CD4-positive, alpha-beta T cell treated with Interleukin-6 for 4 hours (primary cell): ENCODE measurements at regions not wholly inside any gene's neighbourhood (a gene's known extent, or its start where the extent isn't known, plus 50 kb on each side); places are given as distances from the start of the nearest gene placed in this dataset.

ENCODE experiments used
- DNase-seq: peaks from one replicate; pipeline ENCODE4 v3.0.0-alpha.2; 2020; ENCODE audit warnings: mixed read lengths

DNA sequence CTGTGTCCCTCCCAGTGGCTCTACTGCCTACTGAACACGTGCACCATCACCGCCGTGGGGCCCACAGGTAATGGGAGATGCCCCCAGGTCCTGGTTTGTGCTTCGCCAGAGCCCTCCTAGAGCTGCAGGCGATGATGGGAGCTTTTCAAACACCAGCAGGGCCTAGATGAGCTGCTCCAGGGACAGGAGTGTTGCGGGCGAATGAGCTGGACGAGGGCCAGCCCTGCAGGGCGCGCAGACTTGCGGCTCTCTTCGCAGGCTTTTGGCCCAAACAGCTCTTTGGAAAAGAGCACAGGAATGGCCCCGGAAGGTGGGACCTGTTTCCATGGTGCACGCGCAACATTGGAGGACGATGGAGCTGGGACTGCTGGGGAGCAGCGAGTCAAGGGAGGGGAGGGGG, 409.3 kb upstream of the SULF2 start:
- DNase-seq: no peak

DNA sequence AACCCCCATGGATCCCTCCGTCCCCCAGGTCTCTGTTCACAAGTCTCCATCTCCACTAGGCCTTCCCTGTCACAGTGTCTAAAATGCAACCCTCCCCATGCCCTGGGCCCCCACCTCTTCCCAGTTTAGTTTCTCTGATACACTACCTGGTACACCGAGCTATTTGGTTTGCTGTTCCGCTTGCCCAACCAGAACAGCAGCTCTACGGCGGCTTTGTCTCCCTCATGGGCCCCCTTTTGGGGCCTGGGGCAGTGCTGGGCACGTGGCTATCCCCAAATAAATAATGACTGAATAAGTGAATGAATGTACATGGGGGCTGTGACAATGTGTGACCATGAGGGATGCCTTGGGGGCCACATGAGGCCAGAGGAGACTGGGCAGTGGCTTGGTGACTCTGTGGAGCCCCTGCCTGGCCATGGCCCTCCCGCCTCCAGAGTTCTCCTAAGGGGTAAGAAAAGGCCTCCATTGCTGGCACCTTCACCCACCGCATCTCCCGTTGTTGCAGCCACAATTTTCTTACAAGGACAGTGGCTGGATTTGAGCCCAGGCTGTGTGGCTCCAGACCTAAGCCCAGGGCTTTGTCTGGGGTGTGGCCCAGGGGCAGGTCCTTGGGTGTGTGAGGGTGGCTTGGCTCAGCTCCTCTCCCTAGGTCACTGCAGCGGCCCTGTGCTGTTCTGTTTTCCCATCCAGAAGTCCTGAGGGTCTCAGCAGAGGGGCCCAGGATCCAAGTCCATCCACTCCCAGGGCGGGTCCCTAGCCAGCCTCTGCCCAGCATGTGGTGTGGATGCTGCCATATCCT, 408.5 kb upstream of the SULF2 start:
- DNase-seq: no peak

GRCh38 chr20:48192109-48192508, 406.8 kb upstream of the SULF2 start:
- no peak for DNase-seq

DNA sequence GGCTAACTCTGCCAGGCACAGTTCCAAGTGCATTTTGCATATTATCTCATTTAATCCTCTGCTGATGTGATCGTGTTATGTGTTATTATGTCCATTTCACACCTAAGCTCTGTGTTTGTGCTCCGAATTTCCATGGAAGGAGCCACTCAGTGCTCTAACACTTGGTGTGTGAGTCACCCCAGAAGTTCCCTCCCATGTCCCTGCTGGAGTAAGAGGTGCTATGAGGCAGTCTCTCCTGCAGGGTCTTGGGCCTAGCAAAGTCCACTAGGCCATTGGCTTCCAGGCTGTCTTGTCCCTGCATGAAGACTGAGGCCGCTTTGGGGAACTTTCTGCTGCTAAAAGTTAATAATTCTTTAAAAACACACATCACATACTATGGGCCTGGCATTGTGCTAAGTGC, 405.9 kb upstream of the SULF2 start:
- DNase-seq: no peak

GRCh38 chr20:48190757-48191156, 405.5 kb upstream of the SULF2 start:
- DNase-seq: no peak

DNA sequence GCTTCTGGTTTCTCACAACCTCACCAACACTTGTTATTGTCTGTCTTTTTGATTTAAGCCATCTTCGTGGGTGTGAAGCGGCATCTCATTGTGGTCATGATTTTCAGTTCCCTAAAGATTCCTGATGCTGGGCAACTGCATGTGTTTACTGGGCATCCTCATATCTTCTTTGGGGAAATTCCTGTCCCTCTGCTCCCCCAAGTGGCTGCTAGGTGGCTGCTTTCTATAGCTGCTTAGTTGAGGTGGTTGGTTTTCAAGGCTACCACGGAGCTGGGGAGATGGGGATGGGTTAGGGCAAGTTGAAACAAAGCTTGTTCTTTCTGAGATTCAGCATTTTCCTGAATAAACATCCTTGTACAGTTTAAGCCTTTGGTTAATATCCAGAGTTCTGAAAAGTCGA, 403.9 kb upstream of the SULF2 start:
- DNase-seq: no peak

GRCh38 chr20:48187851-48188250, 402.6 kb upstream of the SULF2 start:
- no peak for DNase-seq

DNA sequence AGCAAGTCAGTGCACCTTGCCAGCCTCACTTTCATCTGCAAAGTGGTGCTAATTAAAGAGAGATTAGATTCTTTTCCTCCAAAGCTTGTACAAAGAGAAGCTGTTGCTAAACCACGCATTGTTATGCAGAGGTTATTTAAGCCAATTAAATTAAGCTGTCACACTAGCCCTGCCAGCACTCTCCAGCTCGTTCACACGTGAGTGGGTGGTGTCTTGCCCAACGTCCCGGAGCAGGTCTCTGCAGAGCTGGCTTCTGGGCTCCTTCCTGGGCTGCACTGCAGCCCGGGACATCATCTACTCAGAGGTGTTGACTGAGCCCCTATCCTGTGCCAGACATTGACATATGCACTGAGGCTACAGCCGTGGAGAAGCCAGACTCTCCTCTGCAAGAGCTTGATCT, 401.6 kb upstream of the SULF2 start:
- DNase-seq: no peak

DNA sequence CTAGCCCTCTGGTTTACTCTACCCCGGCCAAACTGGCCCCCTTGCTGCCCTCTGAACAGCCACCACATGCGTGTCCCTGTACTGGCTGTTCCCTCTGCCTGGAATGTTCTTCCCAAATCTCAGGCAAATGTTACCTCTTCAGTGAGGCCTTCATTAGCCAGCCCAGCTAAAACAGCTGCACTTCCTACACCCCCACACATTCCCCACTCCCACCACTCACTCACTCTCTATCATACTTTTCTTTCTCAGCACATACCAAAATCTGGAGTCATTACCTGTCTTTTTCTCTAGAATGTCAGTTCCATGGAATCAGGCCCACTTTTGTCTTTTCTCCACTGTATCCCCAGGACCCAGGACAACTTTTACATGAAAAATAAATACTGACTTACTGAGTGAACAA, 401.2 kb upstream of the SULF2 start:
- DNase-seq: no peak

DNA sequence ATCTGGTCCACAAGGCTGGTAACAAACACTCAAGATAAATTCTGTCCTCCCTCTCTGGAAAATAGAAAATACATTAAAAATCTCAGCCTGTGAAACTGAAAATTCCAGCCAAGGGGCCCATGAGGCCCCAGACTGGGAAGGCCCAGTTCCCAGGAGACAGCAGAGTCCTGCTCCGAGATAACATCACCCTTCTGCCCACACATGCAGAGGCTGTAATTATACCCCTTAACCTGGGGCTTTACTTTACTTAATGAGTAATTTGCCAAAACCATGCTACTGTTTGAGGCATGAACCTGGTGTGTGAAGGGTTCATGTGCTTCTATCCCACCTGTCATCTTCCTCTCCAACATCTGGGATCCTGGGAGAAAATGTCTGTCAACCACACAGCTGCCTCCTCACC, 398.9 kb upstream of the SULF2 start:
- DNase-seq: no peak

DNA sequence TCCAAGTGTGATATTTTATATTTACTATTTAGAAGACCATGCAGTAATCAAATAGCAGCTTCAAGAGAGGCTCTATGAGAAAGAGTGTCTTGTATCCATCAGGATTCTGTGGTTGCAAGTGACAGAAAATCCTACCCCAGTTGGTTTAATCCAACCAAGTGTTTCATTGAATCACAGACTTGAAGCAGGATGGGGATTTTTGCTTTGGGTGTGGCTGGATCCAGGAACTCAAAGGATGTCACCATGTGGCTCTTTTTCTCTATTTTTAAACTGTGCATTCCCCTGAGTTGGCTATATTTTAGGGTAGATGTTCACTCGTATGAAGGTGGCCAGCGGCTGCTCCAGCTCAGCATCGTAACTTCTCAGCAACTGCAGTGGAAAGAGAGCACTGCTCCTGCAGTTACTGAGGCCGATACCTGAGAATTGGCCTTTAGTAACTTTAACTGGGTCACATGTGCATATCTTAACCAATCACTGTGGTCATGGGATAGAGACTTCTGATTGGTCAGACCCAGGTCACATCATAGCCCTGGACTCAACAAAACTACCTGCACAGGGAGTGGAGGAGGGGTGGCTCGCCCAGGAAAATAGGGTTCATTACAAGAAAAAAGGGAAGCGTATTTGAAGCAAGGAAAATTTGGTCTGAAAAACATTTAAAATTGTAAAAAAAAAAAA, 396.1 kb upstream of the SULF2 start:
- DNase-seq: no peak

GRCh38 chr20:48180618-48181017, 395.3 kb upstream of the SULF2 start:
- DNase-seq: no peak

GRCh38 chr20:48180024-48180423, 394.7 kb upstream of the SULF2 start:
- DNase-seq: no peak

- no peak for DNase-seq
These were observed 393.4 kb upstream of the SULF2 start for GRCh38 chr20:48178633-48179032.

- no peak for DNase-seq
These were observed 391.8 kb upstream of the SULF2 start for GRCh38 chr20:48177058-48177457.

DNA sequence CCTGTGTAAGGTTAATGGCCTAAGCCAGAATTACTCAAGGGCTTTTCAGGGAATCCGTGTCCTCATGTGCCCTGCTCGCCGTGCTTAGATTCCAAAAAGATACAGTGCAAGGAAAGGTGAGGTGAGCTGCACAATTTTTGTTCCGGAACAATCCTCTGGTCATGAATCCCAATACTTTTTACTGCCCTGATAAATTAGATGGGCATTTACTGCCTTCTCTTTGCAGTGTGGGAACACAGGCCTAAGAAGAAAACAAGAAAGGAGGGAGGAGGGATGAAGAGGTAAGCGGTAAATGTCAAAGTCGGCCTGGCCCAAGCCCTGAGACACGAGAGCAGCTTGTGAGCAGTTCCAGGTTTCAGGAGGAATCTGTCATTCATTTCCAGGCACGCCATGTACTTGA, 390.9 kb upstream of the SULF2 start:
- no peak for DNase-seq

- DNase-seq: no peak
These were observed 390.0 kb upstream of the SULF2 start for GRCh38 chr20:48175261-48175660.

- no peak for DNase-seq
These were observed 387.0 kb upstream of the SULF2 start for GRCh38 chr20:48172357-48172702.

DNA sequence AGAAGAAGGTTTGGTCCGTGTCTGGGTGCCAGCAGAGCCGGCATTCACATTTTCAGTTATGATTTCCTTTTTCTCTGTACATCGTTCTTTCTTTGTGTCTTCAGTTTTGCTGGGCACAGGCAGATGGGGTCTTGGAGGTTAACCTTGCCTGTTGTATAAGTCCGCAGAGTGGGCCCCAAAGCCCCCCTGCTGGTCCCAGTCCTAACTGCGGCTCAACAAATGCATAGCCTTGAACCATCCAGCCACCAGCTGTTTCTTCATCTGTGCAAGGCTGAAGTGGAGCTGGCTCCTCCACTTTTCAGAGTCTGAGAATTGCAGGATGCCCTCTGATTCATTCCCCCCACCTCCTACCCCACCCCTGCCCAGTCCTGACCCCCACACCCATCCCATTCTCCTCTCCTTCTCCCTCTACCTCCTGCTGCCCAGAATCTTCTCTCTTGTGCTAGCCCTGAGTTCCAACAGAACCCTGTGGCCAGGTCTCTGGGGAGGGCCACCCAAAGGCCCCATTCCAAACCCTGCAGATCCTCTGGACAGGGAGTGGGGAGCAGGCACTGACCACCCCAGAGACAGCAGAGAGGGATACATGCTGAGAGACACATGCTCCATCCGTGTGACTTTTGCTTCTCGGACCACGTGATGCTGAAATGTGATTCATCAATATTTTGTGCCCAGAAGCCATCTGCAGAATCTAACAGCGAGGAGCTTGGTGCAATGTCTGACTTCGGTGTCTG, 386.5 kb upstream of the SULF2 start:
- DNase-seq: no peak

GRCh38 chr20:48171071-48171470, 385.8 kb upstream of the SULF2 start:
- DNase-seq: no peak

DNA sequence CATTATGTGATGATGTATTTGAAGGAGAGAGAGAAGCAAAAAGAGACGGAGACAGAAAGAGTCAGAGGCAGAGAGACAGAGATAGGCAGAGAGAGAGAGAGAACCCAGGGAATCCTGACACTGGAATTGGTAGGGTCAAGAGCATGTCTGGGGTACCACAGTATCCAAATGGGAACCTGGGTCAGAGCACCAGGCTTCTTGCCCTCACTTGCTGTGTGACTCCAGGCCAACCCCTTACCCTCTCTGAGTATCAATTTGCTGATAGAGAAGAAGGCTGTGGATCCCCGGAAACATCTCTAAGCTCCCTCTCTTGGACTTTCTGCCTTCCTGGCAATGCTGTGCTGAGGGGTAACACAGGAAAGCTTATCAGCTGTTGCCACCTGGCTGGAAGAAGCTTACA, 385.3 kb upstream of the SULF2 start:
- no peak for DNase-seq

DNA sequence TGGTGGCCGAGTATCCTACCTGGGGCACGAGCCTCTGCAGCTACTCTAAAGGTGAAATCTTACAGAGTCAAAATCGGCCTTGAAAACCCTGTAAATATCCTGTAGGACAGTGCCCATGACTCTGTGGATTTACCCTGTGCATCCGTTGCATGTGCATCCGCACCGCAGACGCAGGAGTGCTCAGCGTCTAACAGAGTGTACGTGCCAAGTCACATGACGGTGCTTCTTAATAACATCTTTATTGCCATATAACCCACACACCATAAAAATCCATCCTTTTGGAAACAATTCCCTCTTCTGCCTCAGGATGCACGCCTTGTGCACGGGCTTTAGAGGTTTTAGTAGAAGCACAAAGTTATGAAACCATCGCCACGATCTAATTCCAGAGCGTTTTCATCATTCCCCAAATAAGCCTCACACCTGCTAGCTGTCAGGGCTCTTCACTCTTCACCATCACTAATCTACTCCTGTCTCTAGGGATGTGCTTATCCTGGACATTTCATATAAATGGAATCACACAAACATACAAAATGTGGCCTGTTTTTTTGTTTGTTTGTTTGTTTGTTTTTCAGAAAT, 384.5 kb upstream of the SULF2 start:
- no peak for DNase-seq

DNA sequence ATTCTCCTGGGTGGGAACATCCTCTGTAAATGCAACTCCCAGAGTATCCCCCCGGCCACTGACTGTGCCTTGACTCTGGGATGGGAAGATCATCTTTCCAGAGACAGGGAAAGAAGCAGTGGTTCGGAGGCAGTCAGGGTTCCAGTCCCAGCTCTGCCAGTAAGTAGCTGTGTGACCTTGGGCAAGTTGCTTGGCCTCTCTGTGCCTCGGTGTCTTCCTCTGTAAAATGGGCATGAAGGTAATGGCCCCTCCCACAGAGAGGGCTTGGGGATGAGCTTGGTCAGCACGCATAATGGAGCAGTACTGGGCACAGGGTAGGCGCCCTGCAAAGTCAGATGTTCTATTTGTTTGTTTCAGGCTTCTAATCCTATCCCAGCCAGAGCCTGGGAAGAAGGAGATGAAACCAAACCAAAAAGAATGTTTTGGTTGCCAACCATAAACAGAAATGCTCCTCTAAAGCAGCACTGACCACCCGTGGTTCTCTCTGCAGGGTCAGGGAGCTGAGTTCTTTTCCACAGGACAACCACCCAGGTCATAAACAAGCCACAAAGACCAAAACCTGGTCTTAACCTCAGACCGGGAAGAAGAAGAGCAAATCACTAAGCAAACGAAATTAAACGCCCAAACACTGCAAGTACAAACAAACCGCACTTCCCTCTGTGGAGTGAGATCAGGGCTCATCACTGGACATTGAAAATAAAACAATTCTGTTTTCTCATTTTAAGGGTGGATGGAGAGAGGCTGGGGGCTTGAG, 381.0 kb upstream of the SULF2 start:
- DNase-seq: no peak
